IPS-NIHi11 (cell line): ENCODE measurements at regions not wholly inside any gene's neighbourhood (a gene's known extent, or its start where the extent isn't known, plus 50 kb on each side); places are given as distances from the start of the nearest gene placed in this dataset.

ENCODE experiments used
- DNase-seq: peaks from one replicate; pipeline ENCODE4 v3.0.0; 2012; ENCODE audit warnings: mixed read lengths, low spot score

DNA sequence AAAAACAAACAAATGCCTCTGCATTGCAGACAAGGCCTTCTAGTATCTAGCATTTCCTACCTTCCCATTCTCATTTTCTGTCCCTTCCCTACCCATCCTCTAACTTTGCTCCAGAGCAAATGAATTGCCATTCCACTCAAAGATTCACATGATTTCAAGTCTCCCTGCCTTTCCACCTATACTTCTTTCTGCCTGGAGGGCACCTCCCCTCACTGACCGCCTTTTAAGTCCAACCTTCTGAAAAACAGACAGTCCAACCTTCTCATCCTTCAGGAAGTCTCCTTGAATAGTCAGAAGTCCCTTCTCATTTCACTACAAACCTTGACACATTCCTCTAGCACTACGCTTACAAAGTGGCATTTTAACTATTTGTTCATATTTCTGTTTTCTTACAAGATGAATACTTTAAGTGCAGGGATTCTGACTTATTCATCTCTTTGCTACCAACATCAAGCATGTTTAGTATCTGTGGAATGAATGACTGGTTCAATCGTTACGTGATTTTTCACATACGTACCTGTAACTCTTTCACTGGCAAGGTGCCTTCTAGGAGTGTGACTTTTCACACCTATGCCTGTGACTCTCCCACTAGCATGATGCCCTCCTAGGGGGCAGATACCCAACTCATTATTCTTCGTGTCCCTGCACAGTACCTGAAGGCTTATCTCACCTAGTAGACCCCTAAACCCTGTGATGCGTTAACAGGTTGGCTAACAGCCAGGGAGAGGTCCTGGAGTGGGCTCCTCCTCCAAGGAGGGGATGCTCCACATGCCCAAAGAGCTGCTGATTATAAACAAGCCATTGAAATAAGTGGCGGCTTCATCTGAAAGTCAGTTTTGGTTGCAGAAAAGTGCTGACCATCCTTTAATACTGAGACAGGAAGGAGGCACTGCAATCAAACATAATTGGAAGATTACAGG, 356.2 kb downstream of the MYCN start:
- no peak for DNase-seq

DNA sequence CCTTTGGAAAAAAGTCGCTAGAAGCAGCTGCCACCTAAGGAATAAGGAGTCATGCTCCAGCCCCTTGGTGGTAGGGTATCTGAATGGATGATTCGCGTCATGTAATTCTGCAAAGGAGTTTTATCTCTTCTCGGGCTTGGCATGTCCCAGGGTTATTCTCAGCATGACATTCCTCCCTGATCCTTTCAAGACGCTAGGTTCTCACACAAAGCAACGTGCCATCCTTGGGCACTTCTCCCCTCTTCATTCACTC, 355.6 kb downstream of the MYCN start:
- no peak for DNase-seq

- no peak for DNase-seq
Observed at GRCh38 chr2:16294791-16295190, 354.4 kb downstream of the MYCN start.

DNA sequence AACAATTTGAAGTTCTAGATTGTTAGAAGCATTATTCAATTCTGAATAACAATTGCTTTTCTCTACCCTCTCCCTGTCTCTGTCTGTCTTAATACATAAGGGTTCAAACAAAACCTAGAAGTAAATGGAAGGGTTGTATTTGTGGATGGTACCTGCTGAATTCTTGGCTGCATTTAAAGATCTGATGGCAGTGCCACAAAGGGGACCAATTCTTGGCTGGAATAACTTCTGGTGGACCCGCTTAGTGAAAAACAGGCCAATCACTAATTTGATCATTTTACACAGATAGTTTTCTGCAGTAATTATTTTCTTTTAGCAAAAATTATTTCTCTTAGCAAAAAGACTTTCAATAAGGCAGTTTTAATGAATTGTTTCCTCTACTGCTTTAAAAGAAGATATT, 353.5 kb downstream of the MYCN start:
- DNase-seq = no peak

DNA sequence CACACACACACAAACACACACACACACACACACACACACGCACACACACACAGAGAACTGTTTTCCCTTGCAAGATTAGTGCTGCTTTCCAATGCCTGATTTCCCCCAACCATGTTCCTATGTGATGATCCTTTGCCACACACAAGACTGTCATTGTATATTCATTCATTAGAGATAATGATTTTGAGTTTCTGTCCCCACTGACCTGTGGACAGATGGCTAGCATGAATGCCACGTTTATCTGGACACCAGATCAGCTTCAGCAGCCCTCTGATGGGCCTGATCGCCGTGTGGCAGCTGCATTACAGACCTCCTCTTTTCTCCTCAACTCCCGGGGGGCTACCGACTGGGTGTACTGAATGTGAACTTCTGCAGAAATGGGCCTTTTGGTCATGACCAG, 353.0 kb downstream of the MYCN start:
- no peak for DNase-seq

DNA sequence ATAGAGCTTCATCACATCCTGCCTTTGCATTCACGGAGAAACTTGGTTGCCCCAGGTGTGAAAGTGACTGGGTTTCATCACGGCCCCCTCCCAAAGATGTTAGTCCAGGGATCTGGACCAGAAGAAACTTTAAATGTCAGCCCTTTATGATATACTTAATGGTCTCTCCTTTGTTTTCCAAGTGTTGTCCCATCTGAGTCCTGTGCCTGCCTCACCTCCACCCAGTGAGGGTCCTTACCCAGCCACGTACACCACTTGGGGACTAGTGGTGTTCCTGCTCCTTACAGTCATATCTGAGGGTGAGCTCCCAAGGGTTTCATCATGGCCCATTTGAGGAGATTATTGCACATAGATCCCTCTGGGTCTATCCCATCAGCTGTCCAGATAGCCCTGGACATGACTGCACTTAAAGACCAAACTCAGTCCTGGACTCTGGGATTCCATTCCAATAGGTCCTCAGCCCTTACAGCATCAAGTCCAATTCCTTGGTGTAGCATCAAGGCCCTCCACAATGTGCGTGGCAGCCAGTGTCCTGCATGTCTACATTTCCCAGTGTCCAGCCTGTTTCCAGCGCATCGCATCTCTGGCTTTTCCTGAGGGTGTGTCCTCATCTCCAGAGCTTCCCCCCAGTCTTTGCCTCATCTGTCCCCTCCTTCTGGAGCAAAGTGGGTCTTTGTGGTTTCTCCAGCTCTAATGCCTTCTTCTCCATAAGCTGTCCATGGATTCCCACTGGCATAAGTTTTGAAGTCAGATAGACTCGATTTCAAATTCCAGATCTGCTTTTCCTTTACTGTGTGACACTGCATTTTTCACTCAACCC, 351.6 kb downstream of the MYCN start:
- DNase-seq = no peak

DNA sequence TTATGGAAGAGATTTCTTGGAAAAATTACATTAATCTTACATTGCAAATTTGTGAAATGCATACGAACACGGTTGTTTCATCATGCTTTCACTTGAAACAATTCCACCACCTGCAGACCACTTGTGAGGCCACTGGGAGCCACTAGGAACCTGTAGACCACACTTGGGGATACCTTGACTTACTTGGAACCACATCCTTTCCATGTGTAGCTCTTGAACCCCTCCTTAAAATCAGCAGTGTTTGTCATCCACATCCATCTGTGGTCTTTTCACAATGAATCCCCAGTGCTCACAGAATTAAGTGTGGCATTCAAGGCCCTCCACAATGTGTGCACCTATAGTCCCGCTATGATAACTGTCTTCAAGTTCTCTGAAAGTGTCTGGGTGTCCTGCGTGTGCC, 350.9 kb downstream of the MYCN start:
- DNase-seq = no peak

DNA sequence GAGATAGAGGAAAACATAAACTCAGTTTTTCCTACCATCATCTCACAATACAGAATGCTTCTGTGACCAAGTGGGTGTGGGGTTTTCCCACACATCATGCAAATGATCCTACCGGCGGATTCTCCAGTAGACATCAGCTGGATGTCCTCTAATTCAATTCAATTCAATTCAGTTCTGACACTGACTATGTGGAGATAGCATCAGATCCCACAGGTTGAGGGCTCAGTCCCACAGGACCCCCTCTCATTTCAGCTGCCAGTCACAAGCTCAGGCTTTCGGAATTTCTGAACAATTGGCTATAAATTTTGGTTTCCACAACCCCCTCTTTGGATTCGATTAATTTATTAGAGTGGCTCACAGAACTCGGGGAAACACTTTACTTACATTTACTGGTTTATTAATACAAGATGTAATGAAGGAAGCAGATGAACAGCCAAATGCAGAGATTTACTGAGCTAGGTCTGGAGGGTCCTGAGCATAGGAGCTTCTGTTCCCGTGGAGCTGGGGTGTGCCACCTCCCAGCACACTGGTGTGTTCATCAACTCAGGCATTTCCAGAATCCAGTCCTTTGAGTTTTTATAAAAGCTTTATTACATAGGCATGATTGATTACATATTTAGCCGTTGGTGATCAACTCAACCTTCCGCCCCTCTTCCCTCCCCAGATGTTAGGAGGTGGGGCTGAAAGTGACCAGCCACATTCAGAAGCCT, 350.1 kb downstream of the MYCN start:
- DNase-seq = no peak

- no peak for DNase-seq
Observed at GRCh38 chr2:16288371-16289112, 348.2 kb downstream of the MYCN start.

DNA sequence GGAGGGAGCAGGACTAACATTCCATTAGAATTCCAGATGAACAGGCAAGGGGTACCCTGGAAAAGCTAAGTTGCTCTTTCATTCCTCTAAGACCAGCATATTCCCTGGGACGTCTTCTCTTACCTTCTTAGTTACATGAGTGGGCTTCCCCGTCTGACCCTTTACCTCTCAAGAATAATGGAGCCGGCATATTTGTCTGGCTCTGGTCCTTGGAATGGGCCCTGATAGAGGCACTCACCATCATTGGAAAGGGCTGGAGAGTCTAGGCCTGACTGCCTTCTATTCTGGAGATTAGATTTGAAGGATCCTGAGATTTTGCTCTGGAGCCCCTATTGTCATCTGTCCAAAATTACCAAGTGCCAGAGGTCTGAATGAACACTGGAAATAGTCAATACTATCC, 347.5 kb downstream of the MYCN start:
- no peak for DNase-seq

- DNase-seq = no peak
Observed at GRCh38 chr2:16287281-16287680, 346.9 kb downstream of the MYCN start.

- DNase-seq = peak; percentile 12
Observed at GRCh38 chr2:16285813-16286510, 345.6 kb downstream of the MYCN start.

- DNase-seq = no peak
Observed at GRCh38 chr2:16284941-16285625, 344.7 kb downstream of the MYCN start.

- no peak for DNase-seq
Observed at GRCh38 chr2:16283071-16283850, 342.9 kb downstream of the MYCN start.

- DNase-seq = no peak
Observed at GRCh38 chr2:16282511-16282910, 342.2 kb downstream of the MYCN start.

- peak; percentile 72 for DNase-seq
Observed at GRCh38 chr2:16281451-16282335, 341.3 kb downstream of the MYCN start.

- DNase-seq = no peak
Observed at GRCh38 chr2:16280081-16280480, 339.7 kb downstream of the MYCN start.

GRCh38 chr2:16279641-16280040, 339.3 kb downstream of the MYCN start:
- DNase-seq = no peak

DNA sequence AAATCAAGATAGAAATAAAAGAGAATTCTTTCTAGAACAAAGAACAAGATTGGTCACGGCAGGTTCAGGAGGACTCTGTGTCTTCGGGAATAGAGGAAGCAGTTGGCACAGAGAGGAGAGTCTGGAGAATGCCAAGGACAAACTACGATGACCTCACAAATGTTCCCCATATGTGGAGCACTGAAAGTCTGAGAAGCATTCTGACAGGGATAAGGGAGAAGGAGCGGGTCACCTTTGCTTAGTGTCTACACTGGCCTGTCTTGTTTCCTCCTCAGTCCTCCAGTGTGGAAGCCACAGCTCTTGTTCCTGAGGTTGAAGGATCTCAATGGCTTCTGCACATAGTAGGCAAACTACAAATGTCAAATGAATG, 338.8 kb downstream of the MYCN start:
- no peak for DNase-seq
